ENCODE measurements at regions not wholly inside any gene's neighbourhood (a gene's known extent, or its start where the extent isn't known, plus 50 kb on each side); places are given as distances from the start of the nearest gene placed in this dataset.

GRCh38 chr2:237177052-237177451 is 91.4 kb downstream of the COPS8 start:
- no peak overlapping the region for H3K27ac ChIP-seq (ENCODE audit: low read depth, low read length)
- H2BK5ac ChIP-seq (ENCODE audit: low read length), result no peak overlapping the region
- no peak for DNase-seq
- no peak overlapping the region for H2AK5ac ChIP-seq (ENCODE audit: low read length)
- no peak overlapping the region for H4K5ac ChIP-seq (ENCODE audit: low read length)
- H2BK120ac ChIP-seq (ENCODE audit: low read depth, low read length), result no peak overlapping the region
- no peaks in the 10 kb centered on the region for H3K36me3 ChIP-seq (ENCODE audit: control insufficient read depth, insufficient read depth, low read length)
- H3K18ac ChIP-seq (ENCODE audit: low read length), result no peak overlapping the region
- H3K4me2 ChIP-seq (ENCODE audit: low read length), result no peak overlapping the region
- H3K79me2 ChIP-seq (ENCODE audit: control insufficient read depth, insufficient read depth, low read length), result no peaks in the 10 kb centered on the region
- H3K23ac ChIP-seq (ENCODE audit: low read length), result no peak overlapping the region
- no CpG with 5 or more reads among the region's 1 CpG for WGBS (ENCODE audit: extremely low coverage, insufficient coverage, low lambda C conversion rate)
- H3K4me3 ChIP-seq (ENCODE audit: low read length), result no peak overlapping the region
- H4K8ac ChIP-seq (ENCODE audit: low read depth, low read length), result no peak overlapping the region
- H3K4ac ChIP-seq (ENCODE audit: low read depth, low read length), result no peak overlapping the region
- no peaks in the 10 kb centered on the region for H3K4me1 ChIP-seq (ENCODE audit: control insufficient read depth, low read depth, low read length)
- H3K56ac ChIP-seq (ENCODE audit: low read length), result no peak overlapping the region
- H3K27me3 ChIP-seq (ENCODE audit: insufficient read depth, low read length, poor library complexity), result no peaks in the 10 kb centered on the region
- H3K79me1 ChIP-seq (ENCODE audit: low read length), result no peaks in the 10 kb centered on the region
- H3K9ac ChIP-seq (ENCODE audit: low read length), result no peak overlapping the region
- no peak overlapping the region for H2BK15ac ChIP-seq (replicated peaks; ENCODE audit: low read depth)

GRCh38 chr2:237177986-237178385 is 92.3 kb downstream of the COPS8 start:
- Histone ChIP-seq H2BK15ac (replicated peaks; ENCODE audit: low read depth) (no peak overlapping the region), H4K5ac (ENCODE audit: low read length) (no peak overlapping the region), H3K4me2 (ENCODE audit: low read length) (no peak overlapping the region), H3K4ac (ENCODE audit: low read depth, low read length) (no peak overlapping the region), H2BK120ac (ENCODE audit: low read depth, low read length) (no peak overlapping the region), H3K4me1 (ENCODE audit: control insufficient read depth, low read depth, low read length) (no peaks in the 10 kb centered on the region), H3K79me1 (ENCODE audit: low read length) (no peaks in the 10 kb centered on the region), H3K18ac (ENCODE audit: low read length) (no peak overlapping the region), H3K23ac (ENCODE audit: low read length) (no peak overlapping the region), H2AK5ac (ENCODE audit: low read length) (no peak overlapping the region), H3K56ac (ENCODE audit: low read length) (no peak overlapping the region), H3K9ac (ENCODE audit: low read length) (no peak overlapping the region), H3K79me2 (ENCODE audit: control insufficient read depth, insufficient read depth, low read length) (no peaks in the 10 kb centered on the region), H3K27ac (ENCODE audit: low read depth, low read length) (no peak overlapping the region), H3K4me3 (ENCODE audit: low read length) (no peak overlapping the region), H2BK5ac (ENCODE audit: low read length) (no peak overlapping the region), H3K36me3 (ENCODE audit: control insufficient read depth, insufficient read depth, low read length) (no peaks in the 10 kb centered on the region), H4K8ac (ENCODE audit: low read depth, low read length) (no peak overlapping the region), H3K27me3 (ENCODE audit: insufficient read depth, low read length, poor library complexity) (no peaks in the 10 kb centered on the region)
- DNase-seq, result no peak
- no CpG with 5 or more reads among the region's 2 CpGs for WGBS (ENCODE audit: extremely low coverage, insufficient coverage, low lambda C conversion rate)

- Histone ChIP-seq H2BK5ac (ENCODE audit: low read length) (no peak overlapping the region), H2BK15ac (replicated peaks; ENCODE audit: low read depth) (no peak overlapping the region), H3K9ac (ENCODE audit: low read length) (no peak overlapping the region), H3K79me1 (ENCODE audit: low read length) (no peaks in the 10 kb centered on the region), H3K4me1 (ENCODE audit: control insufficient read depth, low read depth, low read length) (no peaks in the 10 kb centered on the region), H2AK5ac (ENCODE audit: low read length) (no peak overlapping the region), H3K23ac (ENCODE audit: low read length) (no peak overlapping the region), H3K79me2 (ENCODE audit: control insufficient read depth, insufficient read depth, low read length) (no peaks in the 10 kb centered on the region), H4K8ac (ENCODE audit: low read depth, low read length) (no peak overlapping the region), H3K36me3 (ENCODE audit: control insufficient read depth, insufficient read depth, low read length) (no peaks in the 10 kb centered on the region), H3K4me2 (ENCODE audit: low read length) (no peak overlapping the region), H3K18ac (ENCODE audit: low read length) (no peak overlapping the region), H3K4me3 (ENCODE audit: low read length) (no peak overlapping the region), H3K4ac (ENCODE audit: low read depth, low read length) (no peak overlapping the region), H3K27me3 (ENCODE audit: insufficient read depth, low read length, poor library complexity) (no peaks in the 10 kb centered on the region), H2BK120ac (ENCODE audit: low read depth, low read length) (no peak overlapping the region), H3K27ac (ENCODE audit: low read depth, low read length) (no peak overlapping the region), H3K56ac (ENCODE audit: low read length) (no peak overlapping the region), H4K5ac (ENCODE audit: low read length) (no peak overlapping the region)
- WGBS (ENCODE audit: extremely low coverage, insufficient coverage, low lambda C conversion rate), result no CpG with 5 or more reads among the region's 6 CpGs
- no peak for DNase-seq
These were observed 92.7 kb downstream of the COPS8 start for GRCh38 chr2:237178396-237178795.

GRCh38 chr2:237179161-237179560 is 93.5 kb downstream of the COPS8 start:
- Histone ChIP-seq H2AK5ac (ENCODE audit: low read length) (no peak overlapping the region), H3K18ac (ENCODE audit: low read length) (no peak overlapping the region), H3K27ac (ENCODE audit: low read depth, low read length) (no peak overlapping the region), H3K4ac (ENCODE audit: low read depth, low read length) (no peak overlapping the region), H4K8ac (ENCODE audit: low read depth, low read length) (no peak overlapping the region), H2BK15ac (replicated peaks; ENCODE audit: low read depth) (no peak overlapping the region), H3K79me1 (ENCODE audit: low read length) (no peaks in the 10 kb centered on the region), H3K36me3 (ENCODE audit: control insufficient read depth, insufficient read depth, low read length) (no peaks in the 10 kb centered on the region), H3K4me1 (ENCODE audit: control insufficient read depth, low read depth, low read length) (no peaks in the 10 kb centered on the region), H2BK5ac (ENCODE audit: low read length) (no peak overlapping the region), H2BK120ac (ENCODE audit: low read depth, low read length) (no peak overlapping the region), H3K23ac (ENCODE audit: low read length) (no peak overlapping the region), H3K4me2 (ENCODE audit: low read length) (no peak overlapping the region), H3K4me3 (ENCODE audit: low read length) (no peak overlapping the region), H3K79me2 (ENCODE audit: control insufficient read depth, insufficient read depth, low read length) (no peaks in the 10 kb centered on the region), H3K9ac (ENCODE audit: low read length) (no peak overlapping the region), H4K5ac (ENCODE audit: low read length) (no peak overlapping the region), H3K27me3 (ENCODE audit: insufficient read depth, low read length, poor library complexity) (no peaks in the 10 kb centered on the region), H3K56ac (ENCODE audit: low read length) (no peak overlapping the region)
- no peak for DNase-seq
- no CpG with 5 or more reads among the region's 5 CpGs for WGBS (ENCODE audit: extremely low coverage, insufficient coverage, low lambda C conversion rate)

GRCh38 chr2:237180187-237180586 is 94.5 kb downstream of the COPS8 start:
- Histone ChIP-seq H4K8ac (ENCODE audit: low read depth, low read length) (no peak overlapping the region), H2BK120ac (ENCODE audit: low read depth, low read length) (no peak overlapping the region)
- no peak for DNase-seq

GRCh38 chr2:237180987-237181386 is 95.3 kb downstream of the COPS8 start:
- no peak overlapping the region for H3K4me2 ChIP-seq (ENCODE audit: low read length)
- no CpG with 5 or more reads among the region's 2 CpGs for WGBS (ENCODE audit: extremely low coverage, insufficient coverage, low lambda C conversion rate)
- no peak overlapping the region for H3K4ac ChIP-seq (ENCODE audit: low read depth, low read length)
- no peak overlapping the region for H3K4me3 ChIP-seq (ENCODE audit: low read length)
- H2BK15ac ChIP-seq (replicated peaks; ENCODE audit: low read depth), result no peak overlapping the region
- no peaks in the 10 kb centered on the region for H3K27me3 ChIP-seq (ENCODE audit: insufficient read depth, low read length, poor library complexity)
- no peaks in the 10 kb centered on the region for H3K36me3 ChIP-seq (ENCODE audit: control insufficient read depth, insufficient read depth, low read length)
- no peaks in the 10 kb centered on the region for H3K79me2 ChIP-seq (ENCODE audit: control insufficient read depth, insufficient read depth, low read length)
- H2AK5ac ChIP-seq (ENCODE audit: low read length), result no peak overlapping the region
- H4K8ac ChIP-seq (ENCODE audit: low read depth, low read length), result no peak overlapping the region
- no peaks in the 10 kb centered on the region for H3K79me1 ChIP-seq (ENCODE audit: low read length)
- H3K9ac ChIP-seq (ENCODE audit: low read length), result no peak overlapping the region
- DNase-seq, result no peak
- no peak overlapping the region for H4K5ac ChIP-seq (ENCODE audit: low read length)
- H3K4me1 ChIP-seq (ENCODE audit: control insufficient read depth, low read depth, low read length), result no peaks in the 10 kb centered on the region
- no peak overlapping the region for H3K56ac ChIP-seq (ENCODE audit: low read length)
- H2BK5ac ChIP-seq (ENCODE audit: low read length), result no peak overlapping the region
- H3K18ac ChIP-seq (ENCODE audit: low read length), result no peak overlapping the region
- no peak overlapping the region for H3K27ac ChIP-seq (ENCODE audit: low read depth, low read length)
- no peak overlapping the region for H3K23ac ChIP-seq (ENCODE audit: low read length)
- H2BK120ac ChIP-seq (ENCODE audit: low read depth, low read length), result no peak overlapping the region

More at GRCh38 chr2:237180187-237180586, 94.5 kb downstream of the COPS8 start:
- no peaks in the 10 kb centered on the region for H3K79me1 ChIP-seq (ENCODE audit: low read length)
- no peak overlapping the region for H3K56ac ChIP-seq (ENCODE audit: low read length)
- H3K18ac ChIP-seq (ENCODE audit: low read length), result no peak overlapping the region
- no peaks in the 10 kb centered on the region for H3K27me3 ChIP-seq (ENCODE audit: insufficient read depth, low read length, poor library complexity)
- H4K5ac ChIP-seq (ENCODE audit: low read length), result no peak overlapping the region
- H3K9ac ChIP-seq (ENCODE audit: low read length), result no peak overlapping the region
- no peak overlapping the region for H3K27ac ChIP-seq (ENCODE audit: low read depth, low read length)
- H3K36me3 ChIP-seq (ENCODE audit: control insufficient read depth, insufficient read depth, low read length), result no peaks in the 10 kb centered on the region
- H2BK15ac ChIP-seq (replicated peaks; ENCODE audit: low read depth), result no peak overlapping the region
- H3K4me3 ChIP-seq (ENCODE audit: low read length), result no peak overlapping the region
- no peaks in the 10 kb centered on the region for H3K79me2 ChIP-seq (ENCODE audit: control insufficient read depth, insufficient read depth, low read length)
- H3K23ac ChIP-seq (ENCODE audit: low read length), result no peak overlapping the region
- H2AK5ac ChIP-seq (ENCODE audit: low read length), result no peak overlapping the region
- no peak overlapping the region for H3K4ac ChIP-seq (ENCODE audit: low read depth, low read length)
- H3K4me2 ChIP-seq (ENCODE audit: low read length), result no peak overlapping the region
- no CpG with 5 or more reads among the region's 5 CpGs for WGBS (ENCODE audit: extremely low coverage, insufficient coverage, low lambda C conversion rate)
- H2BK5ac ChIP-seq (ENCODE audit: low read length), result no peak overlapping the region
- no peaks in the 10 kb centered on the region for H3K4me1 ChIP-seq (ENCODE audit: control insufficient read depth, low read depth, low read length)
